ENCODE measurements at regions not wholly inside any gene's neighbourhood (a gene's known extent, or its start where the extent isn't known, plus 50 kb on each side); places are given as distances from the start of the nearest gene placed in this dataset.

DNA sequence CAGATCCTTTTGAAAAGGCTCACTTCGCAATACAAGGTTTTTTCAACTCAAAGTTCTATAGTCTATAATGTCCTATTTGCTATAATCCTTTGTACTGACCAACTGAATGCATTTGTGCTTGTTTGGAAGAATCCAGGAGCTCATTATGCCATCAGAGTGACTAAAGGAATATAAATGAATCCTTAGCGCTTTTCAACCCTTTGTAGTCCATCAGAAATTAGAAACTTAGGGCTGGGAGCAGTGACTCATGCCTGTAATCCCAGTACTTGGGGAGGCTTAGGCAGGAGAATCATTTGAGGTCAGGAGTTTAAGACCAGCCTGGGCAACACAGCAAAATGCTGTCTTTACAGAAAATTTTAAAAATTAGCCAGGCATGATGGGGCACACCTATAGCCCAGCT, 330.2 kb upstream of the CHAC2 start:
- no peak overlapping the region for H3K9ac ChIP-seq (ENCODE audit: low read length in 5 of 5)
- H3K27ac ChIP-seq (ENCODE audit: low read depth, low read length): no peak overlapping the region
- H3K4me1 ChIP-seq (ENCODE audit: control insufficient read depth in 5 of 5, insufficient read depth in 5 of 5, low read length in 5 of 5): no peaks in the 10 kb centered on the region
- H3K36me3 ChIP-seq (ENCODE audit: control insufficient read depth in 5 of 5, insufficient read depth in 5 of 5, low read length in 5 of 5): no peaks in the 10 kb centered on the region
- no peaks in the 10 kb centered on the region for H3K9me3 ChIP-seq (ENCODE audit: control insufficient read depth in 5 of 5, low read length in 5 of 5)
- no peaks in the 10 kb centered on the region for H3K27me3 ChIP-seq (ENCODE audit: control insufficient read depth in 5 of 5, insufficient read depth in 4 of 5, low read length in 5 of 5)
- no peak overlapping the region for H3K4me3 ChIP-seq (ENCODE audit: low read depth in 1 of 5, low read length in 5 of 5)

DNA sequence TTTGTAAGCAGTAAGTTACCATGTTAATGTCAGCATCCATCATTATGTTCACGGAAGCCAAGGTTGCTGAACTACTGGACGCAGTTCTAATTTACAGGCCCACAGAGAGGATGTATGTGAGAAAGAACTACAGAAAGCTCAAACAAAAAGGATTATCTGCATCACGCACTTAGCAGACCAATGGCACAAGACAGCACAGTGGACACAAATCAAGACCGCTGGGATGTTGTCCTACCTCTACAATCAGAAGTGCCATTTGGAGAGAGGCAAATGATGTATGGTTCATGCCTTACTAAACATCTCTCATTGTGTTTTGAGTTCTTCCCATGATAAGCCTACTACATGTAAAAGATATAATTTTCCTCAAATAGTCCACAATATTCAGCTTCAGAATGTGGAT, 330.7 kb upstream of the CHAC2 start:
- Histone ChIP-seq H3K36me3 (ENCODE audit: control insufficient read depth in 5 of 5, insufficient read depth in 5 of 5, low read length in 5 of 5) (no peaks in the 10 kb centered on the region), H3K9ac (ENCODE audit: low read length in 5 of 5) (no peak overlapping the region), H3K4me1 (ENCODE audit: control insufficient read depth in 5 of 5, insufficient read depth in 5 of 5, low read length in 5 of 5) (no peaks in the 10 kb centered on the region), H3K27ac (ENCODE audit: low read depth, low read length) (no peak overlapping the region), H3K27me3 (ENCODE audit: control insufficient read depth in 5 of 5, insufficient read depth in 4 of 5, low read length in 5 of 5) (no peaks in the 10 kb centered on the region), H3K9me3 (ENCODE audit: control insufficient read depth in 5 of 5, low read length in 5 of 5) (no peaks in the 10 kb centered on the region), H3K4me3 (ENCODE audit: low read depth in 1 of 5, low read length in 5 of 5) (no peak overlapping the region)

DNA sequence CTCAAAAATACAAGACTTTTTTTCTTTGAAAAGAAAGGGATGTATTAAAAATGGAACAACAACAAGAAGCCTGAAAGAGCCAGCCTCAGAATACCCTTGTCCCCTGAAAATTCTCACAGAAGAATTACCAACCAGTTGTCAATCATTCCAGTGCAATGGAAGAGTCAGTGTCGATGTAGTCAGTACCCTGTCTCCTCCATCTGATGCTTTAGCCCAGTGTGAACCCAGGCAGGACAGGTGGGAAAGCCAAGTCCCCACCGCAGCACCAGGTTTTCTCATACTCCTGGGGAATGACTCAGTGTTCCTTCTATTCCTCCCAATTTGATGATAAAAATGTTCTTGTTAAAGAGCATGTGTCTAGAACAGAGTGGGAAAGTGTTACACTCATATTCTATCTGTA, 332.0 kb upstream of the CHAC2 start:
- H3K27ac ChIP-seq (ENCODE audit: low read depth, low read length): no peak overlapping the region
- H3K9ac ChIP-seq (ENCODE audit: low read length in 5 of 5): no peak overlapping the region
- no peaks in the 10 kb centered on the region for H3K27me3 ChIP-seq (ENCODE audit: control insufficient read depth in 5 of 5, insufficient read depth in 4 of 5, low read length in 5 of 5)
- H3K9me3 ChIP-seq (ENCODE audit: control insufficient read depth in 5 of 5, low read length in 5 of 5): no peaks in the 10 kb centered on the region
- H3K36me3 ChIP-seq (ENCODE audit: control insufficient read depth in 5 of 5, insufficient read depth in 5 of 5, low read length in 5 of 5): no peaks in the 10 kb centered on the region
- H3K4me3 ChIP-seq (ENCODE audit: low read depth in 1 of 5, low read length in 5 of 5): no peak overlapping the region
- H3K4me1 ChIP-seq (ENCODE audit: control insufficient read depth in 5 of 5, insufficient read depth in 5 of 5, low read length in 5 of 5): peaks cover 0 to 7% (median 0%) of the 10 kb centered on the region in 5 donors

DNA sequence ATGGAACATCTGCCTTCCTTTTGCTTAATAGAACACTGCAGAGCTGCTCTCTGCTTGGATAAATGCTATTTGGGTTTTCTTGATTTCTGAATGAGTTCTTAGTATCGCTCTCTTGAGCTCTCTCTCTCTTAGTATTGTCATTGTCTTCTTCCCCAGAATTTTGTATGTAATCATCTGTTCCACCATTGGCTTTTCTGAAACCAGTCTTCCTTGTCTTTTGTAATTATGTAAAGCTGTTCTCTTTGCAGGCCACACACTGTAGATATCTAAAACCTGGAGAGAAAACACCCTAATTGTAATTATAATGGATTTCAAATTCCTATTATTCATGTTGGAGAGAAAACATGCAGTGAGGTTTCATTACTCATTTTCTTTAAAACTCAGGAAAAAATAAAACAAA, 333.1 kb upstream of the CHAC2 start:
- Histone ChIP-seq H3K36me3 (ENCODE audit: control insufficient read depth in 5 of 5, insufficient read depth in 5 of 5, low read length in 5 of 5) (no peaks in the 10 kb centered on the region), H3K27me3 (ENCODE audit: control insufficient read depth in 5 of 5, insufficient read depth in 4 of 5, low read length in 5 of 5) (no peaks in the 10 kb centered on the region), H3K27ac (ENCODE audit: low read depth, low read length) (no peak overlapping the region), H3K9me3 (ENCODE audit: control insufficient read depth in 5 of 5, low read length in 5 of 5) (no peaks in the 10 kb centered on the region), H3K4me1 (ENCODE audit: control insufficient read depth in 5 of 5, insufficient read depth in 5 of 5, low read length in 5 of 5) (peaks cover 0 to 9% (median 0%) of the 10 kb centered on the region in 5 donors), H3K4me3 (ENCODE audit: low read depth in 1 of 5, low read length in 5 of 5) (no peak overlapping the region), H3K9ac (ENCODE audit: low read length in 5 of 5) (no peak overlapping the region)

DNA sequence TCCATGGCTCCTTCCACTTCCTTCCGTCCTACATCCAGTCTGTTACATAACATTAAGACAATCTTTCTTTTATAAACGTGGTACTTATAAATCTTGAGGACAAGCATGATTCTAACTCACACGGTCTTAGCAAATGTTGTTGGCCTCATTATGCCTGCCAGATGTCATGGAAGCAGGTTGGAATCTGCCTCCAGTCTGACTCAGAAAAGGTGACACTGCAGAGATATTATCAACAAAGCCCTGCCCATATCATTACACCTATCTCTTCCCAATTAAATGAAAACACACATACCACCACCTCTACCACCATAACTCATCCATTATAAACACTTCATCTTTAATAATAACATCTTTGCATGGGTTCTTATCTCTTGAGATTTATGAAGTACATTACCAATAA, 334.7 kb upstream of the CHAC2 start:
- no peak overlapping the region for H3K27ac ChIP-seq (ENCODE audit: low read depth, low read length)
- H3K9ac ChIP-seq (ENCODE audit: low read length in 5 of 5): no peak overlapping the region
- H3K4me3 ChIP-seq (ENCODE audit: low read depth in 1 of 5, low read length in 5 of 5): no peak overlapping the region
- H3K4me1 ChIP-seq (ENCODE audit: control insufficient read depth in 5 of 5, insufficient read depth in 5 of 5, low read length in 5 of 5): peaks cover 0 to 9% (median 0%) of the 10 kb centered on the region in 5 donors
- no peaks in the 10 kb centered on the region for H3K36me3 ChIP-seq (ENCODE audit: control insufficient read depth in 5 of 5, insufficient read depth in 5 of 5, low read length in 5 of 5)
- H3K9me3 ChIP-seq (ENCODE audit: control insufficient read depth in 5 of 5, low read length in 5 of 5): no peaks in the 10 kb centered on the region
- no peaks in the 10 kb centered on the region for H3K27me3 ChIP-seq (ENCODE audit: control insufficient read depth in 5 of 5, insufficient read depth in 4 of 5, low read length in 5 of 5)

DNA sequence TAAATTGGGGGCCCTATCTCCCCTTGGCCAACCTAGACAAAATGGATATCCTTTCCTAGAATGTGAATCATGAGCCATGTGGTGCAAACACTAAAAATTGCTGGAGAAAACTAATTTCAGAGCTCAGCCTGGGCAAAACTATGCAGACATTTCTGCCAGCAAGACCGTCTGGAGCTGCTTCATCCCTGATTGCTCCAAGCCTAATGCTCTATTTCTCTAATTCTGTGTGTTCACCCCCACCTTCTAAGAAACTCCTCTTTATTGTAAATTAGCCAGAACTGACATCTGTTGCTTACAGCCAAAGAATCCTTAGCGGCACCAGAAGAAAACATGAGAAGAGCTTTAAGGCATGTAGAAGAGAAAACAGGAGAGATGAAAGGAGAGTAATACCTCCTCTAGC, 337.7 kb upstream of the CHAC2 start:
- H3K4me1 ChIP-seq (ENCODE audit: control insufficient read depth in 5 of 5, insufficient read depth in 5 of 5, low read length in 5 of 5): peaks cover 0 to 9% (median 0%) of the 10 kb centered on the region in 5 donors
- H3K27me3 ChIP-seq (ENCODE audit: control insufficient read depth in 5 of 5, insufficient read depth in 4 of 5, low read length in 5 of 5): no peaks in the 10 kb centered on the region
- no peaks in the 10 kb centered on the region for H3K36me3 ChIP-seq (ENCODE audit: control insufficient read depth in 5 of 5, insufficient read depth in 5 of 5, low read length in 5 of 5)
- H3K4me3 ChIP-seq (ENCODE audit: low read depth in 1 of 5, low read length in 5 of 5): no peak overlapping the region
- H3K9ac ChIP-seq (ENCODE audit: low read length in 5 of 5): no peak overlapping the region
- H3K9me3 ChIP-seq (ENCODE audit: control insufficient read depth in 5 of 5, low read length in 5 of 5): no peaks in the 10 kb centered on the region
- no peak overlapping the region for H3K27ac ChIP-seq (ENCODE audit: low read depth, low read length)

DNA sequence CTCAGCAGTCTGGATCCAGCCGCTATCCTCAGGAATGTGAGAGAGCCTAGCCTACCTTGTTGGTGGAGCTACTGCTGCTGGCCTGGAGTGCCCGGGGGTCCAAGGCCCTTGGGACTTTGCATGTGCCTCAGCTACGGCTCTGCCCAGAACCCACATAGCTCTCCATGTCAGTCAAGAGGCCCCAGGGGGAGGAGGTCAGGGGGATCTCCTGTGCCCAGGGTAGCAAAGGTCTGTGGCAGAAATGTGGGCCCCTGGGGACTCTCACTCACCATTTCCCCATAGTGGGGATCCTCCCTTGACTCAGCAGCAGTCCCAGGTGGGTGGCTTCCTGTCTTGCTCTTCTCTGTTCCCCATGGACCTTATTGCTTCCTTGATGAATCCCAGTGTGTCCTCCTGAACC, 342.7 kb upstream of the CHAC2 start:
- Histone ChIP-seq H3K27me3 (ENCODE audit: control insufficient read depth in 5 of 5, insufficient read depth in 4 of 5, low read length in 5 of 5) (no peaks in the 10 kb centered on the region), H3K9ac (ENCODE audit: low read length in 5 of 5) (no peak overlapping the region), H3K4me3 (ENCODE audit: low read depth in 1 of 5, low read length in 5 of 5) (no peak overlapping the region), H3K9me3 (ENCODE audit: control insufficient read depth in 5 of 5, low read length in 5 of 5) (no peaks in the 10 kb centered on the region), H3K36me3 (ENCODE audit: control insufficient read depth in 5 of 5, insufficient read depth in 5 of 5, low read length in 5 of 5) (no peaks in the 10 kb centered on the region), H3K27ac (ENCODE audit: low read depth, low read length) (no peak overlapping the region), H3K4me1 (ENCODE audit: control insufficient read depth in 5 of 5, insufficient read depth in 5 of 5, low read length in 5 of 5) (peaks cover 0 to 6% (median 0%) of the 10 kb centered on the region in 5 donors)

DNA sequence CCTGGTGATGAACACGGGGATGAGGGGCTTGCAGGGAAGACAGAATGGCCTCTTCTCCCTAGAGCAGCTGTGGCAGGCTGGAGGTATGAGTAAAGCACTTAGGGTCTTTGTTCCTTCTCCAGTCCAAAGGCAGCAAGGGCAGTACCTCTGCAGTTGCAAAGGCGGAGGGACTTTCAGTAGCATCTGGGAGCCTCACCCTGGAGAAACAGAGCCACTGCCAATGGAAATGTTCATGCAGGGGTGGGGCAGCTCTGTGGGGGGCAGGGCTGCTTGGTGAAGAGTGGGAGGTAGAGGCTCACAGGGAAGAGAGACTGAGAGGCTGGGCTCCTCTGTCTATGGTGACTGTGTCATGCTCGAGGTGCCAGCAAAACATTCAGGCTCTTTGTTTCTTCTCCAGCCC, 344.1 kb upstream of the CHAC2 start:
- H3K27me3 ChIP-seq (ENCODE audit: control insufficient read depth in 5 of 5, insufficient read depth in 4 of 5, low read length in 5 of 5): no peaks in the 10 kb centered on the region
- peaks cover 0 to 5% (median 0%) of the 10 kb centered on the region in 5 donors for H3K4me1 ChIP-seq (ENCODE audit: control insufficient read depth in 5 of 5, insufficient read depth in 5 of 5, low read length in 5 of 5)

DNA sequence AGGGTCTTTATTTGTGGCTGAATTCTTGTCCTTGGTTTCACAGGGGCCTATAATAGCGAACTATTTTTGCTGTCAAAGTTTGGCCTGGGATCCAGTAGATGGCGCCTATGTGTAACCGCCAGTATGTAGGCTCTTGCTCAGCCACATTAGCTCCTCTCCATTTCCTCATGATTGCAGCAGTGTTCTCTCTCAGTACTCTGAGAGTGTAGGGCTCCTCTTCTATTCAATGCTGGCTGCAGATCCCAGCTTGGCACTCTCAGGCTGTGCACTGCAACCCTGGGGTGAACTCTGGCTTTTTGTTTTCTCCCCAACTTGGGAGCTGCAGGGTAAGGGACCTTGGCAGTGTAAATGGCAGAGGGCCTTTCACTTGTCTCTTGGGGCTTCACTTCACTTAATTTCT, 344.6 kb upstream of the CHAC2 start:
- Histone ChIP-seq H3K4me1 (ENCODE audit: control insufficient read depth in 5 of 5, insufficient read depth in 5 of 5, low read length in 5 of 5) (peaks cover 0 to 5% (median 0%) of the 10 kb centered on the region in 5 donors), H3K27ac (ENCODE audit: low read depth, low read length) (no peak overlapping the region), H3K9ac (ENCODE audit: low read length in 5 of 5) (no peak overlapping the region), H3K27me3 (ENCODE audit: control insufficient read depth in 5 of 5, insufficient read depth in 4 of 5, low read length in 5 of 5) (no peaks in the 10 kb centered on the region), H3K36me3 (ENCODE audit: control insufficient read depth in 5 of 5, insufficient read depth in 5 of 5, low read length in 5 of 5) (no peaks in the 10 kb centered on the region), H3K4me3 (ENCODE audit: low read depth in 1 of 5, low read length in 5 of 5) (no peak overlapping the region), H3K9me3 (ENCODE audit: control insufficient read depth in 5 of 5, low read length in 5 of 5) (no peaks in the 10 kb centered on the region)

More for the DNA sequence above, 344.1 kb upstream of the CHAC2 start:
- H3K27ac ChIP-seq (ENCODE audit: low read depth, low read length): no peak overlapping the region
- H3K9me3 ChIP-seq (ENCODE audit: control insufficient read depth in 5 of 5, low read length in 5 of 5): no peaks in the 10 kb centered on the region
- no peak overlapping the region for H3K4me3 ChIP-seq (ENCODE audit: low read depth in 1 of 5, low read length in 5 of 5)
- no peaks in the 10 kb centered on the region for H3K36me3 ChIP-seq (ENCODE audit: control insufficient read depth in 5 of 5, insufficient read depth in 5 of 5, low read length in 5 of 5)
- no peak overlapping the region for H3K9ac ChIP-seq (ENCODE audit: low read length in 5 of 5)

DNA sequence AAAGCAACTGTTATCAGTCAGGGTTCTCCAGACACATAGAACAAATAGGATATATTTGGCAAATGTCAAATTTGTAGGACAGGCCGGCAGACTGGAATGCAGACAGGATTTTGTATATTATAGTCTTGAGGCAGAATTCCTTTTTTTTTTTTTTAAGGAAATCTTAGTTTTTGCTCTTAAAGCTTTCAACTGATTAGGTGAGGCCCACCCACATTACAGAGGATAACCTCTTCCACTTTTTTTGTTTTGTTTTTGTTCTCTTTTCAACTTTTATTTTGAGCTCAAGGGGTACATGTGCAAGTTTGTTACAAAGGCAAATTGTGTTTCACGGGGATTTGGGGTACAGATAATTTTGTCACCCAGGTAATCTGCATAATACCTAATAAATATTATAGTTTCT, 350.2 kb upstream of the CHAC2 start:
- Histone ChIP-seq H3K4me1 (ENCODE audit: control insufficient read depth in 5 of 5, insufficient read depth in 5 of 5, low read length in 5 of 5) (no peaks in the 10 kb centered on the region), H3K9me3 (ENCODE audit: control insufficient read depth in 5 of 5, low read length in 5 of 5) (no peaks in the 10 kb centered on the region), H3K27me3 (ENCODE audit: control insufficient read depth in 5 of 5, insufficient read depth in 4 of 5, low read length in 5 of 5) (no peaks in the 10 kb centered on the region), H3K4me3 (ENCODE audit: low read depth in 1 of 5, low read length in 5 of 5) (no peak overlapping the region), H3K36me3 (ENCODE audit: control insufficient read depth in 5 of 5, insufficient read depth in 5 of 5, low read length in 5 of 5) (no peaks in the 10 kb centered on the region), H3K9ac (ENCODE audit: low read length in 5 of 5) (no peak overlapping the region), H3K27ac (ENCODE audit: low read depth, low read length) (no peak overlapping the region)

Data from subcutaneous abdominal adipose tissue (tissue), 5 donors.